ENCODE measurements at regions not wholly inside any gene's neighbourhood (a gene's known extent, or its start where the extent isn't known, plus 50 kb on each side); places are given as distances from the start of the nearest gene placed in this dataset.

- CTCF ChIA-PET: interaction anchor here (0.5 kb wide), 1 partner anchor 1227 kb away, joined by 5 read pairs; no protein-coding TSS in a partner anchor
- peaks cover 12% of the 10 kb centered on the region for H3K27me3 Mint-ChIP-seq (ENCODE audit: insufficient read depth, unreplicated experiment)
- H3K36me3 Mint-ChIP-seq (ENCODE audit: insufficient read depth, unreplicated experiment): no peaks in the 10 kb centered on the region
- TF ChIP-seq, protein P1, sequence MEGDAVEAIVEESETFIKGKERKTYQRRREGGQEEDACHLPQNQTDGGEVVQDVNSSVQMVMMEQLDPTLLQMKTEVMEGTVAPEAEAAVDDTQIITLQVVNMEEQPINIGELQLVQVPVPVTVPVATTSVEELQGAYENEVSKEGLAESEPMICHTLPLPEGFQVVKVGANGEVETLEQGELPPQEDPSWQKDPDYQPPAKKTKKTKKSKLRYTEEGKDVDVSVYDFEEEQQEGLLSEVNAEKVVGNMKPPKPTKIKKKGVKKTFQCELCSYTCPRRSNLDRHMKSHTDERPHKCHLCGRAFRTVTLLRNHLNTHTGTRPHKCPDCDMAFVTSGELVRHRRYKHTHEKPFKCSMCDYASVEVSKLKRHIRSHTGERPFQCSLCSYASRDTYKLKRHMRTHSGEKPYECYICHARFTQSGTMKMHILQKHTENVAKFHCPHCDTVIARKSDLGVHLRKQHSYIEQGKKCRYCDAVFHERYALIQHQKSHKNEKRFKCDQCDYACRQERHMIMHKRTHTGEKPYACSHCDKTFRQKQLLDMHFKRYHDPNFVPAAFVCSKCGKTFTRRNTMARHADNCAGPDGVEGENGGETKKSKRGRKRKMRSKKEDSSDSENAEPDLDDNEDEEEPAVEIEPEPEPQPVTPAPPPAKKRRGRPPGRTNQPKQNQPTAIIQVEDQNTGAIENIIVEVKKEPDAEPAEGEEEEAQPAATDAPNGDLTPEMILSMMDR (IDR thresholded peaks at IDR 0.05; ENCODE audit: unreplicated experiment): no peak
- H3K4me3 Mint-ChIP-seq (ENCODE audit: unreplicated experiment): no peak overlapping the region
- no peaks in the 10 kb centered on the region for H3K9me3 Mint-ChIP-seq (ENCODE audit: unreplicated experiment)
- DNase-seq (ENCODE audit: unreplicated experiment): no peak
- no TSS peak for BruUV-seq (replicated peaks)
- no peak overlapping the region for H3K27ac Mint-ChIP-seq (ENCODE audit: low read depth, unreplicated experiment)
- intact Hi-C loops (cut with micrococcal nuclease): no loop called here
- H3K4me1 Mint-ChIP-seq (ENCODE audit: insufficient read depth, unreplicated experiment): no peaks in the 10 kb centered on the region
- POLR2A ChIA-PET: no interaction called here
Observed at GRCh38 chr6:69623357-69623756, 173.5 kb downstream of the LMBRD1 start.

GRCh38 chr6:69622924-69623323 lies 173.9 kb downstream of the LMBRD1 start:
- CTCF ChIA-PET: interaction anchor here (0.5 kb wide), 1 partner anchor 1228 kb away, joined by 5 read pairs; no protein-coding TSS in a partner anchor
- intact Hi-C loops (cut with micrococcal nuclease): no loop called here

GRCh38 chr6:69622230-69622629 lies 174.6 kb downstream of the LMBRD1 start:
- DNase-seq (ENCODE audit: unreplicated experiment): peak; percentile 17
- no TSS peak for BruUV-seq (replicated peaks)
- Mint-ChIP-seq H3K36me3 (ENCODE audit: insufficient read depth, unreplicated experiment) (no peaks in the 10 kb centered on the region), H3K27ac (ENCODE audit: low read depth, unreplicated experiment) (no peak overlapping the region), H3K4me3 (ENCODE audit: unreplicated experiment) (no peak overlapping the region), H3K9me3 (ENCODE audit: unreplicated experiment) (no peaks in the 10 kb centered on the region), H3K4me1 (ENCODE audit: insufficient read depth, unreplicated experiment) (no peaks in the 10 kb centered on the region), H3K27me3 (ENCODE audit: insufficient read depth, unreplicated experiment) (peaks cover 4% of the 10 kb centered on the region)
- ChIA-PET POLR2A (no interaction called here), CTCF (no interaction called here)
- TF ChIP-seq, protein P1 (IDR thresholded peaks at IDR 0.05; ENCODE audit: unreplicated experiment): no peak
- intact Hi-C loops (cut with micrococcal nuclease): no loop called here

More at GRCh38 chr6:69622924-69623323, 173.9 kb downstream of the LMBRD1 start:
- no peaks in the 10 kb centered on the region for H3K4me1 Mint-ChIP-seq (ENCODE audit: insufficient read depth, unreplicated experiment)
- DNase-seq (ENCODE audit: unreplicated experiment): no peak
- TF ChIP-seq, protein P1 (IDR thresholded peaks at IDR 0.05; ENCODE audit: unreplicated experiment): no peak
- H3K9me3 Mint-ChIP-seq (ENCODE audit: unreplicated experiment): no peaks in the 10 kb centered on the region
- no peak overlapping the region for H3K27ac Mint-ChIP-seq (ENCODE audit: low read depth, unreplicated experiment)
- POLR2A ChIA-PET: no interaction called here
- H3K4me3 Mint-ChIP-seq (ENCODE audit: unreplicated experiment): no peak overlapping the region
- no TSS peak for BruUV-seq (replicated peaks)
- H3K27me3 Mint-ChIP-seq (ENCODE audit: insufficient read depth, unreplicated experiment): peaks cover 11% of the 10 kb centered on the region
- no peaks in the 10 kb centered on the region for H3K36me3 Mint-ChIP-seq (ENCODE audit: insufficient read depth, unreplicated experiment)

GRCh38 chr6:69617163-69617562 lies 179.6 kb downstream of the LMBRD1 start:
- Mint-ChIP-seq H3K27me3 (ENCODE audit: insufficient read depth, unreplicated experiment) (no peaks in the 10 kb centered on the region), H3K36me3 (ENCODE audit: insufficient read depth, unreplicated experiment) (no peaks in the 10 kb centered on the region), H3K4me3 (ENCODE audit: unreplicated experiment) (no peak overlapping the region), H3K27ac (ENCODE audit: low read depth, unreplicated experiment) (no peak overlapping the region), H3K4me1 (ENCODE audit: insufficient read depth, unreplicated experiment) (no peaks in the 10 kb centered on the region), H3K9me3 (ENCODE audit: unreplicated experiment) (no peaks in the 10 kb centered on the region)
- intact Hi-C loops (cut with micrococcal nuclease): no loop called here
- TF ChIP-seq, protein P1 (IDR thresholded peaks at IDR 0.05; ENCODE audit: unreplicated experiment): no peak
- POLR2A ChIA-PET: no interaction called here
- no TSS peak for BruUV-seq (replicated peaks)
- DNase-seq (ENCODE audit: unreplicated experiment): no peak
- CTCF ChIA-PET: no interaction called here

All from MCF 10A (cell line).